ENCODE measurements at regions not wholly inside any gene's neighbourhood (a gene's known extent, or its start where the extent isn't known, plus 50 kb on each side); places are given as distances from the start of the nearest gene placed in this dataset.

DNA sequence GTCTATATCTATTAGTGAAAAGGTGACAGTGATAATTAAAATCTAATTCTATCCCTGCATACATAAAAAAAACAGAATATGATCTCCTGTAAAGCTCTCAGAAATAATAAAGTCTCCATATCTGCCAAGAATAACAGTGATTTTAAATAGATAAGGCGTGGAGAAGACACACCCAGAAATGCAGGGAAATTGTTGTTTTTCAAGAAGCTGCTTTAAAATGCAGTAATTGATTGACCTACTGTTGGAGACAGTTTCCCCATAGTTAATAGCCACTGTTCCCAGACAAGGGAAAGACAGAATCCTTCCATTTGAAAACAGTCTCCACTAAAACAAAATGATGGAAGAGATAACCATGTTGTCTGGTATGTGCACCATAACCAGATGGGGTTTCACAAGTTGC, 571.5 kb upstream of the CDH5 start:
- TF ChIP-seq TAF1 (IDR thresholded peaks at IDR 0.05; ENCODE audit: low read depth) = no peak
- no peak for TF ChIP-seq NFIC (IDR thresholded peaks at IDR 0.05)
- no peak for TF ChIP-seq EP300 (IDR thresholded peaks at IDR 0.05; ENCODE audit: borderline replicate concordance)
- TF ChIP-seq, protein P1, sequence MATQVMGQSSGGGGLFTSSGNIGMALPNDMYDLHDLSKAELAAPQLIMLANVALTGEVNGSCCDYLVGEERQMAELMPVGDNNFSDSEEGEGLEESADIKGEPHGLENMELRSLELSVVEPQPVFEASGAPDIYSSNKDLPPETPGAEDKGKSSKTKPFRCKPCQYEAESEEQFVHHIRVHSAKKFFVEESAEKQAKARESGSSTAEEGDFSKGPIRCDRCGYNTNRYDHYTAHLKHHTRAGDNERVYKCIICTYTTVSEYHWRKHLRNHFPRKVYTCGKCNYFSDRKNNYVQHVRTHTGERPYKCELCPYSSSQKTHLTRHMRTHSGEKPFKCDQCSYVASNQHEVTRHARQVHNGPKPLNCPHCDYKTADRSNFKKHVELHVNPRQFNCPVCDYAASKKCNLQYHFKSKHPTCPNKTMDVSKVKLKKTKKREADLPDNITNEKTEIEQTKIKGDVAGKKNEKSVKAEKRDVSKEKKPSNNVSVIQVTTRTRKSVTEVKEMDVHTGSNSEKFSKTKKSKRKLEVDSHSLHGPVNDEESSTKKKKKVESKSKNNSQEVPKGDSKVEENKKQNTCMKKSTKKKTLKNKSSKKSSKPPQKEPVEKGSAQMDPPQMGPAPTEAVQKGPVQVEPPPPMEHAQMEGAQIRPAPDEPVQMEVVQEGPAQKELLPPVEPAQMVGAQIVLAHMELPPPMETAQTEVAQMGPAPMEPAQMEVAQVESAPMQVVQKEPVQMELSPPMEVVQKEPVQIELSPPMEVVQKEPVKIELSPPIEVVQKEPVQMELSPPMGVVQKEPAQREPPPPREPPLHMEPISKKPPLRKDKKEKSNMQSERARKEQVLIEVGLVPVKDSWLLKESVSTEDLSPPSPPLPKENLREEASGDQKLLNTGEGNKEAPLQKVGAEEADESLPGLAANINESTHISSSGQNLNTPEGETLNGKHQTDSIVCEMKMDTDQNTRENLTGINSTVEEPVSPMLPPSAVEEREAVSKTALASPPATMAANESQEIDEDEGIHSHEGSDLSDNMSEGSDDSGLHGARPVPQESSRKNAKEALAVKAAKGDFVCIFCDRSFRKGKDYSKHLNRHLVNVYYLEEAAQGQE (IDR thresholded peaks at IDR 0.05; ENCODE audit: low read depth) = no peak
- TF ChIP-seq TEAD4 (IDR thresholded peaks at IDR 0.05) = no peak
- no peak for TF ChIP-seq CREB1 (IDR thresholded peaks at IDR 0.05; ENCODE audit: low read depth)
- no peak for TF ChIP-seq CEBPB (IDR thresholded peaks at IDR 0.05)

Measured in Ishikawa (cell line).